ENCODE measurements at regions not wholly inside any gene's neighbourhood (a gene's known extent, or its start where the extent isn't known, plus 50 kb on each side); places are given as distances from the start of the nearest gene placed in this dataset.

GRCh38 chr2:120669971-120670370 lies 65.7 kb upstream of the GLI2 start:
- H3K36me3 Mint-ChIP-seq = peaks cover 2% of the 10 kb centered on the region
- no peak overlapping the region for H3K4me3 Mint-ChIP-seq
- no peak for DNase-seq
- no peak overlapping the region for H3K27ac Mint-ChIP-seq
- peaks cover 3% of the 10 kb centered on the region for H3K4me1 Mint-ChIP-seq
- peaks cover 25% of the 10 kb centered on the region for H3K9me3 Mint-ChIP-seq
- H3K27me3 Mint-ChIP-seq = peaks cover 50% of the 10 kb centered on the region

GRCh38 chr2:120670371-120670770 lies 65.3 kb upstream of the GLI2 start:
- peaks cover 3% of the 10 kb centered on the region for H3K4me1 Mint-ChIP-seq
- peaks cover 22% of the 10 kb centered on the region for H3K9me3 Mint-ChIP-seq
- peaks cover 2% of the 10 kb centered on the region for H3K36me3 Mint-ChIP-seq
- no peak for DNase-seq
- no peak overlapping the region for H3K27ac Mint-ChIP-seq
- no peak overlapping the region for H3K4me3 Mint-ChIP-seq
- H3K27me3 Mint-ChIP-seq = peaks cover 50% of the 10 kb centered on the region

GRCh38 chr2:120670771-120671480 lies 64.7 kb upstream of the GLI2 start:
- H3K27ac Mint-ChIP-seq = no peak overlapping the region
- DNase-seq = no peak
- H3K4me1 Mint-ChIP-seq = peaks cover 3% of the 10 kb centered on the region
- H3K9me3 Mint-ChIP-seq = peaks cover 17% of the 10 kb centered on the region
- no peak overlapping the region for H3K4me3 Mint-ChIP-seq
- H3K36me3 Mint-ChIP-seq = peaks cover 2% of the 10 kb centered on the region
- peaks cover 54% of the 10 kb centered on the region for H3K27me3 Mint-ChIP-seq

GRCh38 chr2:120672526-120673204 lies 63.0 kb upstream of the GLI2 start:
- Mint-ChIP-seq H3K27ac (no peak overlapping the region), H3K4me1 (peaks cover 3% of the 10 kb centered on the region), H3K9me3 (peaks cover 4% of the 10 kb centered on the region), H3K36me3 (no peaks in the 10 kb centered on the region), H3K4me3 (no peak overlapping the region), H3K27me3 (peaks cover 57% of the 10 kb centered on the region)
- DNase-seq = no peak

- H3K9me3 Mint-ChIP-seq = no peaks in the 10 kb centered on the region
- H3K27me3 Mint-ChIP-seq = peaks cover 52% of the 10 kb centered on the region
- H3K4me1 Mint-ChIP-seq = peaks cover 3% of the 10 kb centered on the region
- DNase-seq = no peak
- no peak overlapping the region for H3K4me3 Mint-ChIP-seq
- H3K27ac Mint-ChIP-seq = no peak overlapping the region
- no peaks in the 10 kb centered on the region for H3K36me3 Mint-ChIP-seq
Observed at GRCh38 chr2:120673205-120673550, 62.5 kb upstream of the GLI2 start.

- DNase-seq = no peak
- H3K4me1 Mint-ChIP-seq = peaks cover 3% of the 10 kb centered on the region
- H3K27ac Mint-ChIP-seq = no peak overlapping the region
- no peaks in the 10 kb centered on the region for H3K9me3 Mint-ChIP-seq
- H3K27me3 Mint-ChIP-seq = peaks cover 47% of the 10 kb centered on the region
- H3K36me3 Mint-ChIP-seq = no peaks in the 10 kb centered on the region
- H3K4me3 Mint-ChIP-seq = no peak overlapping the region
Observed at GRCh38 chr2:120673571-120674061, 62.1 kb upstream of the GLI2 start.

GRCh38 chr2:120674246-120675170 lies 61.2 kb upstream of the GLI2 start:
- Mint-ChIP-seq H3K4me1 (peaks cover 2% of the 10 kb centered on the region), H3K9me3 (no peaks in the 10 kb centered on the region), H3K27ac (no peak overlapping the region), H3K4me3 (no peak overlapping the region), H3K36me3 (no peaks in the 10 kb centered on the region), H3K27me3 (peaks cover 42% of the 10 kb centered on the region)
- no peak for DNase-seq

GRCh38 chr2:120675460-120676130 lies 60.1 kb upstream of the GLI2 start:
- Mint-ChIP-seq H3K36me3 (no peaks in the 10 kb centered on the region), H3K4me1 (peaks cover 2% of the 10 kb centered on the region), H3K4me3 (no peak overlapping the region), H3K27me3 (peaks cover 34% of the 10 kb centered on the region), H3K9me3 (no peaks in the 10 kb centered on the region), H3K27ac (no peak overlapping the region)
- DNase-seq = peak; percentile 41

- peaks cover 2% of the 10 kb centered on the region for H3K4me1 Mint-ChIP-seq
- no peaks in the 10 kb centered on the region for H3K36me3 Mint-ChIP-seq
- H3K4me3 Mint-ChIP-seq = no peak overlapping the region
Observed at GRCh38 chr2:120677221-120677620, 58.4 kb upstream of the GLI2 start.

GRCh38 chr2:120677696-120678247 lies 57.9 kb upstream of the GLI2 start:
- H3K9me3 Mint-ChIP-seq = no peaks in the 10 kb centered on the region
- no peak for DNase-seq
- peaks cover 2% of the 10 kb centered on the region for H3K4me1 Mint-ChIP-seq
- no peak overlapping the region for H3K27ac Mint-ChIP-seq
- no peaks in the 10 kb centered on the region for H3K36me3 Mint-ChIP-seq
- H3K4me3 Mint-ChIP-seq = no peak overlapping the region
- peaks cover 21% of the 10 kb centered on the region for H3K27me3 Mint-ChIP-seq

More at GRCh38 chr2:120677221-120677620, 58.4 kb upstream of the GLI2 start:
- Mint-ChIP-seq H3K27me3 (peaks cover 21% of the 10 kb centered on the region), H3K9me3 (no peaks in the 10 kb centered on the region), H3K27ac (no peak overlapping the region)
- no peak for DNase-seq

GRCh38 chr2:120678251-120678650 lies 57.4 kb upstream of the GLI2 start:
- no peaks in the 10 kb centered on the region for H3K36me3 Mint-ChIP-seq
- DNase-seq = no peak
- no peaks in the 10 kb centered on the region for H3K9me3 Mint-ChIP-seq
- peaks cover 2% of the 10 kb centered on the region for H3K4me1 Mint-ChIP-seq
- H3K4me3 Mint-ChIP-seq = no peak overlapping the region
- H3K27me3 Mint-ChIP-seq = peaks cover 21% of the 10 kb centered on the region
- H3K27ac Mint-ChIP-seq = no peak overlapping the region

GRCh38 chr2:120678926-120679325 lies 56.7 kb upstream of the GLI2 start:
- no peak for DNase-seq
- Mint-ChIP-seq H3K9me3 (no peaks in the 10 kb centered on the region), H3K36me3 (no peaks in the 10 kb centered on the region), H3K27ac (no peak overlapping the region), H3K4me1 (peaks cover 2% of the 10 kb centered on the region), H3K4me3 (no peak overlapping the region), H3K27me3 (peaks cover 25% of the 10 kb centered on the region)

- peaks cover 2% of the 10 kb centered on the region for H3K4me1 Mint-ChIP-seq
- no peak for DNase-seq
- no peak overlapping the region for H3K4me3 Mint-ChIP-seq
- H3K9me3 Mint-ChIP-seq = no peaks in the 10 kb centered on the region
- no peaks in the 10 kb centered on the region for H3K36me3 Mint-ChIP-seq
- no peak overlapping the region for H3K27ac Mint-ChIP-seq
- H3K27me3 Mint-ChIP-seq = peaks cover 28% of the 10 kb centered on the region
Observed at GRCh38 chr2:120679526-120679925, 56.1 kb upstream of the GLI2 start.

GRCh38 chr2:120680136-120680761 lies 55.4 kb upstream of the GLI2 start:
- H3K36me3 Mint-ChIP-seq = no peaks in the 10 kb centered on the region
- no peak overlapping the region for H3K4me3 Mint-ChIP-seq
- peaks cover 35% of the 10 kb centered on the region for H3K27me3 Mint-ChIP-seq
- peak; percentile 63 for DNase-seq
- H3K4me1 Mint-ChIP-seq = peaks cover 2% of the 10 kb centered on the region
- H3K9me3 Mint-ChIP-seq = no peaks in the 10 kb centered on the region
- no peak overlapping the region for H3K27ac Mint-ChIP-seq

Measured in activated naive CD8-positive, alpha-beta T cell treated with anti-CD3 and anti-CD28 coated beads for 36 hours (primary cell).